ENCODE measurements at regions not wholly inside any gene's neighbourhood (a gene's known extent, or its start where the extent isn't known, plus 50 kb on each side); places are given as distances from the start of the nearest gene placed in this dataset.

GRCh38 chr3:132084982-132085381 lies 50.2 kb upstream of the CPNE4 start:
- H3K4me3 Mint-ChIP-seq (ENCODE audit: unreplicated experiment): no peak overlapping the region
- no peaks in the 10 kb centered on the region for H3K36me3 Mint-ChIP-seq (ENCODE audit: low read depth, unreplicated experiment)
- TF ChIP-seq CTCF (IDR thresholded peaks at IDR 0.05; ENCODE audit: unreplicated experiment): no peak
- no peak overlapping the region for H3K27ac Mint-ChIP-seq (ENCODE audit: unreplicated experiment)
- no peaks in the 10 kb centered on the region for H3K27me3 Mint-ChIP-seq (ENCODE audit: unreplicated experiment)
- H3K9me3 Mint-ChIP-seq (ENCODE audit: unreplicated experiment): no peaks in the 10 kb centered on the region
- H3K4me1 Mint-ChIP-seq (ENCODE audit: unreplicated experiment): peaks cover 4% of the 10 kb centered on the region
- DNase-seq (ENCODE audit: low spot score): no peak

GRCh38 chr3:132087356-132087755 lies 52.5 kb upstream of the CPNE4 start:
- Mint-ChIP-seq H3K27me3 (ENCODE audit: unreplicated experiment) (no peaks in the 10 kb centered on the region), H3K36me3 (ENCODE audit: low read depth, unreplicated experiment) (no peaks in the 10 kb centered on the region), H3K27ac (ENCODE audit: unreplicated experiment) (no peak overlapping the region), H3K4me1 (ENCODE audit: unreplicated experiment) (peaks cover 2% of the 10 kb centered on the region), H3K4me3 (ENCODE audit: unreplicated experiment) (no peak overlapping the region), H3K9me3 (ENCODE audit: unreplicated experiment) (no peaks in the 10 kb centered on the region)
- DNase-seq (ENCODE audit: low spot score): no peak
- TF ChIP-seq CTCF (IDR thresholded peaks at IDR 0.05; ENCODE audit: unreplicated experiment): no peak

GRCh38 chr3:132088291-132088690 lies 53.5 kb upstream of the CPNE4 start:
- no peak for DNase-seq (ENCODE audit: low spot score)
- Mint-ChIP-seq H3K27me3 (ENCODE audit: unreplicated experiment) (no peaks in the 10 kb centered on the region), H3K9me3 (ENCODE audit: unreplicated experiment) (no peaks in the 10 kb centered on the region), H3K4me3 (ENCODE audit: unreplicated experiment) (no peak overlapping the region), H3K36me3 (ENCODE audit: low read depth, unreplicated experiment) (no peaks in the 10 kb centered on the region), H3K4me1 (ENCODE audit: unreplicated experiment) (no peaks in the 10 kb centered on the region), H3K27ac (ENCODE audit: unreplicated experiment) (no peak overlapping the region)
- no peak for TF ChIP-seq CTCF (IDR thresholded peaks at IDR 0.05; ENCODE audit: unreplicated experiment)

GRCh38 chr3:132090921-132091320 lies 56.1 kb upstream of the CPNE4 start:
- Mint-ChIP-seq H3K4me3 (ENCODE audit: unreplicated experiment) (no peak overlapping the region), H3K27ac (ENCODE audit: unreplicated experiment) (no peak overlapping the region), H3K27me3 (ENCODE audit: unreplicated experiment) (no peaks in the 10 kb centered on the region), H3K4me1 (ENCODE audit: unreplicated experiment) (no peaks in the 10 kb centered on the region), H3K9me3 (ENCODE audit: unreplicated experiment) (no peaks in the 10 kb centered on the region), H3K36me3 (ENCODE audit: low read depth, unreplicated experiment) (no peaks in the 10 kb centered on the region)
- DNase-seq (ENCODE audit: low spot score): no peak
- TF ChIP-seq CTCF (IDR thresholded peaks at IDR 0.05; ENCODE audit: unreplicated experiment): no peak

GRCh38 chr3:132116601-132117000 lies 81.8 kb upstream of the CPNE4 start:
- TF ChIP-seq CTCF (IDR thresholded peaks at IDR 0.05; ENCODE audit: unreplicated experiment): no peak
- H3K4me1 Mint-ChIP-seq (ENCODE audit: unreplicated experiment): no peaks in the 10 kb centered on the region
- no peak for DNase-seq (ENCODE audit: low spot score)
- no peaks in the 10 kb centered on the region for H3K27me3 Mint-ChIP-seq (ENCODE audit: unreplicated experiment)
- no peak overlapping the region for H3K27ac Mint-ChIP-seq (ENCODE audit: unreplicated experiment)
- no peak overlapping the region for H3K4me3 Mint-ChIP-seq (ENCODE audit: unreplicated experiment)
- no peaks in the 10 kb centered on the region for H3K36me3 Mint-ChIP-seq (ENCODE audit: low read depth, unreplicated experiment)
- H3K9me3 Mint-ChIP-seq (ENCODE audit: unreplicated experiment): no peaks in the 10 kb centered on the region
